SK-N-SH treated with all-trans-retinoic acid at 6 μM for 48 hours (cell line): ENCODE measurements at regions not wholly inside any gene's neighbourhood (a gene's known extent, or its start where the extent isn't known, plus 50 kb on each side); places are given as distances from the start of the nearest gene placed in this dataset.

Source experiments
- CREB5 ChIP-seq: fragments of 250-450 bp; sonication (Bioruptor Pico); IDR thresholded peaks from 2 replicates; pipeline ENCODE4 v1.5.1; 2020; ENCODE audit warnings: low read depth, mild to moderate bottlenecking, moderate library complexity
- CSDC2 ChIP-seq: fragments of 250-450 bp; sonication (Bioruptor Pico); IDR thresholded peaks from 2 replicates; pipeline ENCODE4 v1.5.0; 2020; ENCODE audit warnings: mild to moderate bottlenecking, moderate library complexity
- CSRNP3 ChIP-seq: fragments of 250-450 bp; sonication (Bioruptor Pico); IDR thresholded peaks from 2 replicates; pipeline ENCODE4 v1.5.1; 2021; ENCODE audit warnings: mild to moderate bottlenecking, moderate library complexity
- ISL1 ChIP-seq: fragments of 250-450 bp; sonication (Bioruptor Pico); IDR thresholded peaks from 2 replicates; pipeline ENCODE4 v2.1.2; 2022; ENCODE audit warnings: mild to moderate bottlenecking, moderate library complexity
- PATZ1 ChIP-seq: fragments of 250-450 bp; sonication (Bioruptor Pico); IDR thresholded peaks from 2 replicates; pipeline ENCODE4 v1.8.0; 2020; ENCODE audit warnings: mild to moderate bottlenecking, moderate library complexity, borderline replicate concordance
- POU6F1 ChIP-seq: fragments of 250-450 bp; sonication (Bioruptor Pico); IDR thresholded peaks from 2 replicates; pipeline ENCODE4 v1.8.0; 2021; ENCODE audit warnings: low read depth, mild to moderate bottlenecking, moderate library complexity, borderline replicate concordance
- RARB ChIP-seq: fragments of 250-450 bp; sonication (Bioruptor Pico); IDR thresholded peaks from 2 replicates; pipeline ENCODE4 v1.8.0; 2021; ENCODE audit warnings: mild to moderate bottlenecking, moderate library complexity
- TSHZ2 ChIP-seq: fragments of 250-450 bp; sonication (Bioruptor Pico); IDR thresholded peaks from 2 replicates; pipeline ENCODE4 v1.5.0; 2020; ENCODE audit warnings: mild to moderate bottlenecking, moderate library complexity
- ZC3H10 ChIP-seq: fragments of 250-450 bp; sonication (Bioruptor Pico); IDR thresholded peaks from 2 replicates; pipeline ENCODE4 v1.5.1; 2021; ENCODE audit warnings: mild to moderate bottlenecking, moderate library complexity
- ZFP3 ChIP-seq: fragments of 250-450 bp; sonication (Bioruptor Pico); IDR thresholded peaks from 2 replicates; pipeline ENCODE4 v1.5.0; 2020; ENCODE audit warnings: mild to moderate bottlenecking, moderate library complexity
- ZNF565 ChIP-seq: fragments of 450-650 bp; formaldehyde crosslinking; conservative IDR thresholded peaks from 2 replicates; pipeline ENCODE4 v1.5.0; 2020; ENCODE audit warnings: low read depth, mild to moderate bottlenecking, moderate library complexity
- ZNF70 ChIP-seq: fragments of 450-650 bp; formaldehyde crosslinking; IDR thresholded peaks from 2 replicates; pipeline ENCODE4 v1.5.0; 2020; ENCODE audit warnings: mild to moderate bottlenecking, moderate library complexity

GRCh38 chr4:178081896-178082295 lies 639.7 kb upstream of the AGA start:
- TF ChIP-seq CREB5 (CRISPR knock-in tag): no peak
- TF ChIP-seq ZFP3 (CRISPR knock-in tag): no peak
- TF ChIP-seq ISL1: no peak
- TF ChIP-seq PATZ1 (CRISPR knock-in tag): no peak
- no peak for TF ChIP-seq CSRNP3 (CRISPR knock-in tag)
- TF ChIP-seq RARB (CRISPR knock-in tag): no peak
- no peak for TF ChIP-seq POU6F1
- no peak for TF ChIP-seq ZNF565 (CRISPR knock-in tag)
- TF ChIP-seq TSHZ2 (CRISPR knock-in tag): no peak
- TF ChIP-seq CSDC2 (CRISPR knock-in tag): no peak
- no peak for TF ChIP-seq ZC3H10 (CRISPR knock-in tag)
- TF ChIP-seq ZNF70 (CRISPR knock-in tag): no peak
